ENCODE measurements at regions not wholly inside any gene's neighbourhood (a gene's known extent, or its start where the extent isn't known, plus 50 kb on each side); places are given as distances from the start of the nearest gene placed in this dataset.
"Not testable (repeated sequence)": the region's sequence is repeated elsewhere in the genome, so short reads cannot be mapped to it uniquely, and the experiment has no call there.

DNA sequence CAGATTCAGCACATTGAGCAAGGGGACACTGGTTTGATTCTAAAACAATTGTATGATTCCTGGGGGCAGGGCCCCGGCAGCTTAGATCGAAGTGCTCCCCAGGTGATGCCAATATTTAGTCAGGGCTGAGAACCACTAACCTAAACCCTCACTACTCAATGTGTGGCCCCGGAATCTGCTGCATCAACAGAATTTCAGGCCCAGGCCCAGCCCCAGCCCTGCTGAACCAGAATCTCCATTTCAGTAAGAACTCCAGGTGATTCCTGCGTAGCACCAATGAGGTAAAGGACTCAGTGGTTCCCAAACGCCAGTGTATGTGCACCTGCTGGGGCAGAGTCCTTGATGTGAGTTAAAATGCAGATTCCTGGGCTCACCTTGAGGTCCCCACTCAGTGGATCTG, 152.8 kb upstream of the KCNG1 start:
- no peak for DNase-seq
- in situ Hi-C loops (cut with MboI; ENCODE audit: low pct_unique_long_range_greater_than_20kb, low sequenced_read_pairs): no loop called here

DNA sequence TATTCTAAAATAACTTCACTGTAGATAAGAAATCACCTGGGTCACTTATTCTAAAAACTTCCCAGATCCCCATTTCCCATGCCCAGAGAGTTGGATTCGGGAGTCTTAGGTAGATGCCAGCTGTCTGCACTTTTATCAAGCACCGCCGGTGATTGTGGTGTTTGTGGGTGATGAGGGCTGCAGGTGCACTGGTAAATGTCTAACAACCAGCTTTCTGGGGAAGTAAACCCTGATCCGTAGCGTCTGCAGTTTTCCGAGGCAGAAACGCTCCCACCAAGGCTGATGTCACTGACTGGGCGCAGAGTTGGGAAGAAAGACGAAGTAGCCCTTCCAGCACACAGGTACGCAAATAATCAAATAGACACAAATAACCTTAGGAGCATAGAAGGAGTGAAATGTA, 152.2 kb upstream of the KCNG1 start:
- in situ Hi-C loops (cut with MboI; ENCODE audit: low pct_unique_long_range_greater_than_20kb, low sequenced_read_pairs): no loop called here

DNA sequence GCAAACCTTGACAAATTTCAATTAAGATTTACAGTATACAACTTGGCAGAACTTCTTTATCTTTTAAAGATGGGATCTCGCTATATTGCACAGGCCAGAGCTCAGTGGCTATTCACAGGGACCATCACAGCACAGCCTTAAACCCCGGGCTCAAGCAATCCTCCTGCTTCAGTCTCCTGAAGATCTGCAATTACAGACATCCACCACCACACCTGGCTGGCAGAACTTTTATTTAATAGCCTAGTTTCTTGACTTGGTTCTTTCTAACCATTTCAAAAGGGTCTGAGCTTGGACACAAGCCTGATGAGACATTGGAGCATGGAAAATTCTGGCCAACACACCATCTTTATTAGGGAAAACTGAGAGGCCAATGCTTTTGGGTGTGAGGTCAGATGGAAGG, 151.6 kb upstream of the KCNG1 start:
- in situ Hi-C loops (cut with MboI; ENCODE audit: low pct_unique_long_range_greater_than_20kb, low sequenced_read_pairs): no loop called here
- no peak for DNase-seq

More for the DNA sequence above, 152.2 kb upstream of the KCNG1 start:
- no peak for DNase-seq

DNA sequence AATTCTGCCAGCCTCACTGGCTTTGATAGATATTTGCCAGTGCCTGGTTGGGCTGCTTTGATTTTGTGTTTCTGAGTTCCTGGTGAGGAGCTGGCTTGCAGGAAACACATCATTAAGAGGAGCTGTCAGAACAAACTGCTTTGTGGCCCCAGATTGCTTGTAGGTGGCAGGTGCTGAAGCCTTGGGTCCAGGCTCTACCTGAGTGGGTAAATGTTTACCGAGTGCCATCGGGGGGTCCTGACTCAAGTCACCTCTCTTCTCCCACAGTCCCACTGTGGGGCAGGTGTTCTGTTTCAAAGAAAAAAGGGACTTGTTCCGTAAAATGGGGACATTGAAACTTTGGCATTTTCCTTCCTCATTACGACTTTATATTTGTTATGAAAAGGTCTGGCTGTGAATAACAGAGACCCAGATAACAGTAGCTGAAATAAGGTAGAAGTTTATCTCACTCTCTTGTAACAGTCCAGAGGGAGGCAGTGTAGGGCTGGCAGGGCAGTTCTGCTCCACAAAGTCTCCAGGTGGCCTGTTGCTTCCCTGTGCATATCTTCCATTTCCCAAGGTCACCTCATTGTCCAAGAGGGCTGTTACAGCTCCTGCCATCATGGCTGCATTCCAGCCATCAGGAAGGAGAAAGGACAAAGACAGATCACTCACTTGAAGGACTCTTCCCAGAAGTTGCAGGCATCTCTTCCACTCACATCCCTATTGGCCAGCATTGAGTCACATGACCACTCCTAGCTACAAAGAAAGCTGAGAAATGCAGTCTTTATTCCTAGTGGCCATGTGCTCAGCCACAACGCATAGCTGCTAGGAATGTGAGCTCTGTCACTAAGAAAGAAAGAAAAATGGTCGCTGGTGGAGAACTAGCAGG, 149.9 kb upstream of the KCNG1 start:
- in situ Hi-C loops (cut with MboI; ENCODE audit: low pct_unique_long_range_greater_than_20kb, low sequenced_read_pairs): no loop called here
- DNase-seq: no peak

DNA sequence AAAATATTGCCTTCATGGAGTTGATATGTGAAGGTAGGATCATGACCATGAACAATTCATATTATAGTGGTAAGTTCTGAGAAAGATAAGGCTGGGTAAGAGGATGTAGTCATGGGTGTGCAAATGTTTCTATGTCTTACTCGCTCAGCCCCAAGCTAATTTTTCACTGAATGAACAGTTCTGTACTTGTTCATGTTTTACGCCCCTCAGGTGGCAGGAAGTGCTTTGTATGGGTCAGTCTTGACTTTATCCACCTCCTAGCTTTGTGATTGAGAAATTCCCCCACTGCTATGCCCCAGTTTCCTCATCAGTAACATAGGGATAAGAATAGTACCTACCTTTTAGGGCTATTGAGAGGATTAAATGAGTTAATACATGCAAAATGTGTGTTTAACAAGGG, 148.2 kb upstream of the KCNG1 start:
- DNase-seq: no peak
- in situ Hi-C loops (cut with MboI; ENCODE audit: low pct_unique_long_range_greater_than_20kb, low sequenced_read_pairs): no loop called here

DNA sequence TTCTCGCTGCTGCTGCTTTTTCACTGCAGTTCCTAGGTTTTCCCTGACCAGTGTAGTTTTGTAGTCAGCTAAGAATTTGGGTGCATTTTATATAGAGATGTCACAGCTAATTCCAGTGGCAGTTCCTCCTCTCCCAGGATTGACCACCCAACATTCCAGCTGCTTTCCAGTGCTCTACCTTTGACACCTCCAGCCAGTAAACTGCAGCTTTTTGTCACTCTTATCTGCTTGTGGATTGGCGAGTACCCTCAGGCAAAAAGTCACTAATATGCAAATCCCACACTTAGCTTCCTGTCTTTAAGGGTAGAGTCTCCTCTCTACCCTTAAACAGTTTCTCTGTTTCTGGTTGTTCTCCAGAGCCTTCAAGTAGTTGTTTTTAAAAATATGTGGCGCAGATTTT, 146.9 kb upstream of the KCNG1 start:
- in situ Hi-C loops (cut with MboI; ENCODE audit: low pct_unique_long_range_greater_than_20kb, low sequenced_read_pairs): no loop called here
- DNase-seq: no peak

DNA sequence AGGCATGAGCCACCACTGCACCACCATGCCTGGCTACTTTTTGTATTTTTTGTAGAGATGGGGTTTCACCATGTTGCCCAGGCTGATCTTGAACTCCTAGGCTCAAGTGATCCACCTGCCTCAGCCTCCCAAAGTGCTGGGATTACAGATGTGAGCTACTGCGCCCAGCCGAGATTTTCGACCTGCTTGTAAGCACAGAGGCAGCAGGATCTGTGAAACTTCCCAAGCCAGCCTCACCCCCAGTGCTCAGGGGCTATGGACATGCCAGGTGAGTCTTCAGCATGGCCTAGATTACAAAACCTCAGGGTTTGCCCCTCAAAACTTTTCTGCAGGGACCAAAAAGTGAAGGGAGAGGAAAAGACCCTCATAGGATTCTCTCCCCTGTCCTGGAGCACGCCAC, 145.0 kb upstream of the KCNG1 start:
- in situ Hi-C loops (cut with MboI; ENCODE audit: low pct_unique_long_range_greater_than_20kb, low sequenced_read_pairs): not testable (repeated sequence)

DNA sequence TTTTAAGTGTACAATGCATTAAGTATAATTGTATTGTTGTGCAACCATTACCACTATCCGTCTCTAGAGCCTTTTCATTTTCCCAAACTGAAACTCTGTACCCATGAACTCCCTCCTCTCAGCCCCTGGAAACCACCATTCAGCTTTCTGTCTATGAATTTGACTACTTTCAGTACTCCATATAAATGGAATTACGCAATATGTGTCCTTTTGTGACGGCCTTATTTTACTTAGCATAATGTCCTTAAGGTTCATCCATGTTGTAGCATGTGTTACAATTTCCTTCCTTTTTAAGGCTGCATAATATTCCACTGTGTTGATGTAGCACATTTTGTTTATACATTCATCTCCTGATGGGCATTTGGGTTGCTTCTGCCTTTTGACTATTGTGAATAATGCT, 143.6 kb upstream of the KCNG1 start:
- in situ Hi-C loops (cut with MboI; ENCODE audit: low pct_unique_long_range_greater_than_20kb, low sequenced_read_pairs): no loop called here
- no peak for DNase-seq

More for the DNA sequence above, 145.0 kb upstream of the KCNG1 start:
- DNase-seq: not testable (repeated sequence)

DNA sequence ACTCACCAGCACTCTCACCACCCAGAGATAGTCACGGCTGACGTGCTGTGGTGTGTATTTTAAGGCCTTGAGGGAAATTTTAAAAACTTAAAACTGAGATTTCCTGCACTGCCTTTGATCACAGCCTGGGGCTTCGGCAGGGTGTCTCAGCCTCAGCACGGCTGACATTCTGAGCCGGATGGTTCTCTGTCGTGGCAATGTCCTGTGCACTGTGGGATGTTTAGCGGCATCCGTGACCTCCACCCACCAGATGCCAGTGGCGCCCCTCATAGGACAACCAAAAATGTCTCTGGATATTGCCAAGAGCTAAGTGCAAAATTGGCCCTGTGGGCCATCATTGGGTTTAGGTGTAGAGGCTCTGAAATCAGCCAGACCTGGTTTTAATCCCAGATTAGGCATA, 142.2 kb upstream of the KCNG1 start:
- no peak for DNase-seq
- in situ Hi-C loops (cut with MboI; ENCODE audit: low pct_unique_long_range_greater_than_20kb, low sequenced_read_pairs): no loop called here

DNA sequence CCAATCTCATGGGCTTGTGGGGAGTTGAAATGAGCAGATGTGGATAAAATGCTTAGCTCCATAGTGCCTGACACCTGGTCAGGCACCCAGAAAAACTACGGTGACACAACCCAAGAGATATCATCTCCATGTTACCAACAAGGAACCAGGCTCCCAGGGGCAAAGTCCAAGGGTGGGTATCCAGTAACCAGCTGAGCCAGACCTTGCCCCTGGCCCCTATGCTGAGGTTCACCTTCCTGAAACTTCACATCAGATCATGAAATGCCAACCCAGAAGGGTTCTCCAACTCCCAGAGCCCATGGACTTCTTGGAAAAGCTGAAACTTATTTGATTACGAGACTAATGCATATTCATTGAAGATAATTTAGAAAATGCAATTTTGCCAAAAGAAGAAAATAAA, 141.8 kb upstream of the KCNG1 start:
- in situ Hi-C loops (cut with MboI; ENCODE audit: low pct_unique_long_range_greater_than_20kb, low sequenced_read_pairs): no loop called here
- DNase-seq: no peak

DNA sequence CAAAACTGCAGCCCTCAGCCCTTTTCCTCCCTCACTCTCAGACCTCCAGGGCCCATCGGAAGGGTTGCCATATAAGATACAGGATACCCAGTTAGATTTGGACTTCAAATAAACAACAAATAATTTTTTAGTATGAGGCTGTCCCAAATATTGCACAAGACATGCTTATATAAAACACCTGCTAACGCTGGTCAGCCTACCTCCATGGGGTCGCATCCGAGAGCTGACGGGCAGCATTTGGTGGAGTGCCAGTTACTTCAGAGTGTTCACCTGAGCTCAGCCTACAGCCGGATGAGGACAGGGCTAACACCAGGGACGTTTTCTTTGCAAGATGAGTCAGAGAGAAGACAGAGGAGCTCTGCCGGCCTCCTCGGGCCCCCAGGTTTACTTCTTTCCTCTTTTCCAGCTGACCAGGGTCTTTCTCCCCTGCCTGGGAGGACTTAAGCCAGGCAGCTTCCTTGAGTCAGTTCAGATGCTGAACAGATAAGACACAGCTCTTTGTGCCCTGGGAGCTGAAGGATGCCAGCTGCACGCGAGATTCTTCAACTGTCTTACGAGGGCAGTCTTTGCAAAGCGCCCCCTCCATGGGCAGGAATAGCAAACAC, 141.2 kb upstream of the KCNG1 start:
- DNase-seq: no peak
- in situ Hi-C loops (cut with MboI; ENCODE audit: low pct_unique_long_range_greater_than_20kb, low sequenced_read_pairs): no loop called here

DNA sequence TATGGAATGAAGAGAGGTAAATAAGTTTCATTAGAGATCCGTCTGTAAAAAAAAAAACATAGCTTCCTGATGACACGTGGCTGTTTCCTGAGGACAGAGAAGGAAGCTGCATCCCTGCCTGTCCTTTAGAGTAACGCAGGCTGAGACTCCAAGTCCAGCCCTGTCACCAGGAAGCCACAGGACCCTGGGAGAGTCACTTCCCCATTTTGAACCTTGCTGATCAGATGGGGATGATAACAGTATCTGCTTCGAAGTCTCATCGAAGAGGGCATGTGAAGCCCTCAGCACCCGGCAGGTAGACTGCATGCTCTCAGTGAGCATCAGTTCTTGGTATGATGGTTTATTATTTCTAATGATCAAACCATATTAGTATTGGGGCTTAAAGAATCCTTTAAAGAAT, 139.1 kb upstream of the KCNG1 start:
- DNase-seq: peak; percentile 10
- in situ Hi-C loops (cut with MboI; ENCODE audit: low pct_unique_long_range_greater_than_20kb, low sequenced_read_pairs): no loop called here

DNA sequence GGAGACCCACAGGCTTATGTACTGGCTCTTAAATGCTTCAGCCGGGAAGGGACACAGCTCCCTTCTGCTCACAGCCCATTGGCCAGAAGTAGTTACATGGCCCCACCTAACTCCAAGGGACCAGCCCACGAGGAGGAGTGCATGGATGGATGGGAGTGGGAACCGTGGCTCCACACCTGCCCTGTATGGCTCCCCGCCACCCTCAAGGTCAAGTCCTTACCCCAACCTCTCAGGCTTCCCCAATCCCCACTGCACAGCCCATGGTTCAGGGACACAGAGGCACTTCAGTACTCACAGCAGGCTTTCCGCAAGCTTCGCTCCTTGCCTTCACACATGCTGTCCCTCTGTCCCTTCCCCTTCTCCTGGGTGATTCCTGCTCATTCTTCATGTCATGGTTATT, 137.9 kb upstream of the KCNG1 start:
- in situ Hi-C loops (cut with MboI; ENCODE audit: low pct_unique_long_range_greater_than_20kb, low sequenced_read_pairs): no loop called here

DNA sequence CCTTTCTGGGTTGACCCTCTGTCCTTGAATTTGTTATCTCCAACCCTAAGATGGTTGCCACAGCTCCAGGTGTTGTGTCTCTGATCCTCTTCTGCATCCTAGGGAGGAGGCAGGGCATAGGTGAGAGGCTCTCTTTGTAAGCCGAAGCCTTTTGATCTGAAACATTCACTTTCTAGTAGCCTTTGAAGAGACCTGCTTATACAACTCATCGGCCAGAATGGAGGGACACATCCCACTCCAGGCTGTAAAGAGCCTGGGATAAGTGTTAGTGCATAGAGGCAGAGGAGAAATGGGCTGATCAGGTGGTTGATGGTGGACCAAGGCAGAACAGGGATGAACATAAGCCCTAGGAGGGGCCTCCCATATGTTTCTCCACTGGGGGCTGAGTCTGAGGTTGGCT, 137.1 kb upstream of the KCNG1 start:
- DNase-seq: no peak
- in situ Hi-C loops (cut with MboI; ENCODE audit: low pct_unique_long_range_greater_than_20kb, low sequenced_read_pairs): no loop called here

More for the DNA sequence above, 137.9 kb upstream of the KCNG1 start:
- DNase-seq: no peak

DNA sequence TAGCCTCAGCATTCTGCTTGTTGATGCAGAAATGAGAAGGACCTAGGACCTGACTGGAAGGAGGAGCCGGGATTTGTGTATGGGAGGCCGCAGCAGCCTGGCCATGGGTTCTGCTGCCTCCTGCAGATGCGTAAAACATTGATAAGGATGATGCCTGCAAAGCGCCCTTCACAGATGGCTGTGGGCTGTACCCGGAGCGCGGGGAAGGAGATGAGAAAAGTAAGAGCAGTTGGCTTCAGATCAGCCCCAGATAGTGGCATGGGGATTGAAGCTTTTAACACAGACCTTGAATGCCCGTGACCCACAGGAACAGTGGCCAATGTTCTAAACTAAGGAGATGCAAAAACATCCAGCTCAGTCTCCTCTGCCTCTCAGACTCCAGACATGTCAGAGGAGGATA, 136.4 kb upstream of the KCNG1 start:
- in situ Hi-C loops (cut with MboI; ENCODE audit: low pct_unique_long_range_greater_than_20kb, low sequenced_read_pairs): no loop called here
- no peak for DNase-seq

DNA sequence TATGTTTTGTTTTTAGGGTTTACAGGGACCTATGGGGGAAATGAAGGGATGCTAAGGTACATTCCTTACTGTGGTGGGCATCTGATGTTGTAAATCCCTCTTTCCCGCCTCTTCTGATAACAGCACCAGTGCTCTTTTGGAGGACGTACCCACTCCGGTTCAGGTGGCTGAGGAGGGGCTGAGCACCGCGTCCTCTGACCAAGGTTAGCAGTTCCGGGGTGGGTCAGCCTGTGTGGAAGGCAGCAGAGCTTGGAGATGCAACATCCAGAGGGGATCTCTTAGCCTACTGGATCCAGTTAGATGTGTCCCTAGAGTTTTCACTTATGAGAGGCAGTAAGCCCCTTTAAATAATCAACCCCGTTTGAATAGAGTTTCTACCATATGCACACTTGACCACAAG, 135.3 kb upstream of the KCNG1 start:
- in situ Hi-C loops (cut with MboI; ENCODE audit: low pct_unique_long_range_greater_than_20kb, low sequenced_read_pairs): no loop called here
- no peak for DNase-seq

DNA sequence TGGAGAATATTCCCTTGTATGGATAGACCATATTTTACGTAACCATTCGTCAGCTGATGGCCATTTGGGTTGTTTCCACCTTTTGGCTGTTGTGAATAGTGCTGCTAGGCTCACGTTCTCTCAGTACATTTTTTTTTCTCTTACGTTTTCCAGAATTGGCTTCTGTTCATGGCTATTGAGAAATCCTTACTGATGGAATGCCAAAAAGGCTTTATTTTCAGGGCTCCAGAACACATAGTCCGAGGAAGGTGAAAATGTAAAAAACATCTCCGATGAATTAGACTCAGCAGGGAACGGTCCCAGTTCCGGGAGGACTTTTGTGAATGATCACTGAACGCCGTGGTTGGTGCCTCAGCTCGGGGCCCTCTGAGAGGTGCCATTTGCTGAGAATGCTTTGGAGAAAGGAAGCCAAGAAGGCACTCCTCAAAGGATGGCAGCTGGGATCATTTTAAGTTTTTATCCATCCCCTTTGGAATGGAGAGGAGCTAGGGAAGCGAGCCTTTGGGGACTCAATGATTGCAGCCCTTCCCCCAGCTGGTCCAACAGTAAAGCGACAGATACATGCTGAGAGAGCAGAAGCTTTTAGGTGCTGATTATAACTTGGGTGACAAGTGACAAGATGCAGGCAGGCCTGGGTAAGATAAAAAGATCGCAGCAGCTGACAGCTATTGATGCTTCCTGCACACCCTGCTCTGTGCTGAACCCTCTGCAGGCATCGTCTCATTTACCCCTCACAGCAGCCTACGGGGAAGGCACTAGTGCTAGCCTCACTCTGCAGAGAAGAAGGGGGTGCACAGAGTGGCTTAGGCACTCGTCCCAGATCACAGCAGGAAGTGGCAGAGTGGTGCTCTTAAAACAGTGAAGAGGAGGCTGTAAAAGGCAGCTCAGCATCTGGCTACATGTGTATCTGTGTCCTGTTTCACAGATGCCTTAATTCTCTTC, 133.4 kb upstream of the KCNG1 start:
- no peak for DNase-seq
- in situ Hi-C loops (cut with MboI; ENCODE audit: low pct_unique_long_range_greater_than_20kb, low sequenced_read_pairs): no loop called here

DNA sequence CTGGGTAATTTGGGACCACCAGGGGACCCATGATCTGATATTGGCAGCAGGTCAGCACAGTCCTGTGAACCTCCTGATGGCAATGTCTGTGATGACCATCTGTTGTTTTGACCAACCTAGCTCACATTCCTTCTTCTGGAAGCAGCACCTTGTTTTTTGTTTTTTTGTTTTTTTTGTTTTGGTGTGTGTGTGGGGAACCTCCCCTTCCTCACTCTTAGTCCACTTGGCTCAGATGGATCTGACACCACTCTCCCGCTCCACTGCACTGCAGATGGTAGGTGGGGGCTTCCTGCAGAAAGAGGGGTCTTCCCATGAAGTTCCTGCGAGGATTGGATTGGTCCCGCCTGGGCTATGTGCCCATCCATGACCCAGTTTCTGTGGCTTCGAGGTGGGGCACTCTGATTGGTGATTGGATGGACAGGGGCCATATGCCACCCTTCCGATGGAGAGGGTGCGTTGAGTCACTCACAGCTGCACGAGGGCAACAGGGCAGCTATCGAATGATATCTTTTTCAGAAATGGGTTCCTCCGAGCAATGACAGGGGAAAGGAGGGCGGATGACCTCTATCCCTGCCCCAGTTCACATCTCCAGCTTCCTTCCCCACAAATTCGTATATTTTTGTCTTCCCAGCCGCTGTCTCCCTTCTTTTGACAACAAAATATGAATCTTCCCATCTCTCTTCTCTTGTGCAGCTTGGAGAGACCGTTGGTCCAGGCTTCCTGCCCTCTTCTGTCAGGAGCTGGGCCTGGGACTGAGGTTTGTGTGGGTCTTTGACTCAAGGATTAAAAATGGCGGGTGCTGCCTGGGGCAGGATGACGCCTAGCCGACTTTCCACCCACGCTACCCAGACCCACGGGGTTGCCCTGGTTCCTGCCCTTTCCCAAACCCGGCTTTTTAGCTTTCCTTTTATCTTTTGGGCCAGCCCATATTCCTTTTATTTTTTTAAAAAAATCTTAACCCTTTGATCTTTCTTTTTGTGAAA, 132.1 kb upstream of the KCNG1 start:
- in situ Hi-C loops (cut with MboI; ENCODE audit: low pct_unique_long_range_greater_than_20kb, low sequenced_read_pairs): no loop called here
- DNase-seq: no peak
